Islet precursor cell (in vitro differentiated cells): ENCODE measurements at regions not wholly inside any gene's neighbourhood (a gene's known extent, or its start where the extent isn't known, plus 50 kb on each side); places are given as distances from the start of the nearest gene placed in this dataset.

ENCODE experiments used
- DNase-seq: peaks from one replicate; pipeline ENCODE4 v3.0.0-alpha.2; 2018

GRCh38 chr12:24255920-24256665 is 306.6 kb upstream of the SOX5 start:
- no peak for DNase-seq

DNA sequence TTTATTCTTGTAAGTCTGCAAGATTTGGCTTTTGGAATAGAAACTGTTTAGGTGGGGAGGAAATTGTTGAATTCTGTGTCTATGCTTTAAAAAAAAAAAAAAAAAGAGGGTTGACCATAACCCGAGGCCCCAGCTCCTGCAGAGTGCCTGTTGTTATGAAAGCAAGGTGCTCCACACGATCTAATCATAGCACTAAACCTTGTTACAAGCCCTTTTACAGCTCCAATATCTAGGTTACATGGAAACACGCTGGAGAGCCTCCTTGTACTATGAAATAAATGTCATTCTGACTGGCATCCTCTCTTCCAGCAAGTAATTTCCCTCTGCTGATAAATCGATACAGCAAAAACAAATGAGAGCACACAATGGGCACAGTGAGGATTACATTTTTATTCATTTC is 303.1 kb upstream of the SOX5 start:
- no peak for DNase-seq

GRCh38 chr12:24246934-24247333 is 297.5 kb upstream of the SOX5 start:
- no peak for DNase-seq

DNA sequence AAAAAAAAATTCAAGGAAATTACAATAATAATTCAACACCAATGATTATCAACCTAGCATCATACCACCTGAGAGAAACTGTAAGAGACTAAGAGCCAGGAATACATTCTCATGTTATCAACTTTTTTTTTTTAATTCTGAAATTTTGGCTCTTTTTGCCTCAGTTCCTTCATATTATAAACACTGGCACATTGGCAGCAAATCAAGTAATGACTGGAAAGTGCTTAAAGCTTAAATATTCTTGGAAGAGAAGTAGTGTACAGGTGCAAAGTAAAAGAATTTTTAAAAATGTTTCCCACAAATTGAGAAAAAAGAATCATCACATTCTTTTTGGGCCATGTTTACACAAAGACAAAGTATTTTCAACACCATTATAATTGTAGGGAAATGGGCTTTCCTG is 296.9 kb upstream of the SOX5 start:
- no peak for DNase-seq

DNA sequence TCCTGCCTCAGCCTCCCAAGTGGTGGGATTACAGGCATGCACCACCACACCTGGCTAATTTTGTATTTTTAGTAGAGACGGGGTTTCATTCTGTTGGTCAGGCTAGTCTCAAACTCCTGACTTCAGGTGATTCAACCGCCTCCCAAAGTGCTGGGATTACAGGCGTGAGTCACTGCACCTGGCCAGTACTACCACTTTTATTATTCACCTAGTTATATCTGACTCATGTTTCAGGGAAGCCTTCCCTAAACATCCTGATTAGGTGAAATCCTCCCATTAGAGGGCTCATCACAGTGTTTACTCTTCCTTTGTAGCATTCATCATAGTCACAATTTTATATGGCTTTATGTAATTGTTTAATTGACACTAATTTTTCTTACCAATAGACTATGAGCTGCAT is 295.3 kb upstream of the SOX5 start:
- peak; percentile 80 for DNase-seq

DNA sequence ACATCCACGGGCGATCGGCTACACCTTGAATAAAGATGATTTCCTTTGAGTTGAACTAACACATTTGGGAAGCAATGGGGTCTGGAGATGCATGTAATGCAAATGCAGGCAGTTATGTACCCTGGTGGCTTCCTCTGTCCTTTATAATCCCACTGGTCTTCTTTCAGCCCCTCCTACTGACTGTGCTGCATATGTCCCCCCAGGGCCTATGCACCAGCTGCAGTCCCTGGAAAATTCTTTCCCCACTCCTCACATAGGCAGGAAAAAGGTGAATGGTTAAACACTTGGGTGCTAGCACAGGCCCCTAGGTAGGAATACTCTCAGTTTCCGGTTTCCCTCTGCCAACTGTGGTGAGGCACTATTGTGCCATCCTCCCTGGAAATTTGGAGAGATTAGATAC is 294.8 kb upstream of the SOX5 start:
- DNase-seq: peak; percentile 61

- no peak for DNase-seq
Observed at GRCh38 chr12:24240707-24241106, 291.2 kb upstream of the SOX5 start.

DNA sequence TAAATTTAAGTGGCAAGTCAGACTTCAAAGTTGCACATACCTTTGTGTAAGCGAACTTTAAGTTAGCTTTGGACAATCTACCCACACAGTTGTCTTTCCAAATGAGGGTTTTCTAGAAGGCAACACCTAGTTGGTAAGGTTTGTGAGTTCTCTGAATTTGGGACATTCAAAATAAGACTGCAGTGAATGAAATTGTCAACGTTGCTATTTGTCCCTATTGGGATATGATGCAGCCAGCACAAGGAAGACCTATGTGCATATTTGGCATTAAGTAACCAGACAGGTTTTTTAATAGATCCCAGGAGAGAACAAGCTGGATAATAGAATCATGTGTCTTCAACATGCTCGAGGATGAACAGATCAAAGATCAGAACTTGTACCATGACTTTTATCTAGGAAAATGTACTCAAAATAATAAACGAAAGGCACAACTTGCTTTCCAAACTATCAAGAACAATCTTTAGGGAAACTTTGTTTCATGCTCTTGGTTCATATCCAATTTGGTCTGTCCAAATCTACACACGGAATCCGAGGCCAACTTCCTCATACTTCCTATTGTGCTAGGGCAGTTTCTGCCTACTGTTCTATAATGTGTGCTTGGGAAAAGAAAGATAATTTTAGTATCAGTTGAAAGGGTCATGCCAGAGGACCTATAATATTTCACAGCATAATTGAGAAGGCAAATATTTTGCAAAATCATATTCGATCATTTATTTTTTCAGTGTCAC is 284.2 kb upstream of the SOX5 start:
- DNase-seq: no peak

- no peak for DNase-seq
Observed at GRCh38 chr12:24232531-24232930, 283.1 kb upstream of the SOX5 start.

DNA sequence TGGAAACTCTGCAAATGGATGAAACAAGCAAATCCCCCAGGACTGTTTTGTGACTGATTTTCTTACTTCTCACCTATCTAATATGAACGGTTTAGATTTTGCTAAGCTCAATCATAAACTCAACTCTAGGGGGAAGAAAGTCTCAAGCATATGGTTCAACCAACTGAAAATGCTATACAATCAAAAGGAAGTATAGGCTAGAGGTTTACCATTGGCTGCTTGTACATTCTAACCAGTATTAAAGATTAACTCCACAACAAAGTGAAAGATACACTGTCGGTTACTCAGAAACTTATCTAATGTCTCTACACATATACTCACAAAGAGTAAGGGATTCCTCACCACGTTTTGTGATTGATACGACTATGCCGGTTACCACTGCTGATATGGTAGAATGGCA is 281.8 kb upstream of the SOX5 start:
- DNase-seq: no peak

- peak; percentile 79 for DNase-seq
Observed at GRCh38 chr12:24230061-24230701, 280.7 kb upstream of the SOX5 start.

- DNase-seq: peak; percentile 57
Observed at GRCh38 chr12:24229031-24229700, 279.7 kb upstream of the SOX5 start.

- no peak for DNase-seq
Observed at GRCh38 chr12:24228371-24228770, 278.9 kb upstream of the SOX5 start.

DNA sequence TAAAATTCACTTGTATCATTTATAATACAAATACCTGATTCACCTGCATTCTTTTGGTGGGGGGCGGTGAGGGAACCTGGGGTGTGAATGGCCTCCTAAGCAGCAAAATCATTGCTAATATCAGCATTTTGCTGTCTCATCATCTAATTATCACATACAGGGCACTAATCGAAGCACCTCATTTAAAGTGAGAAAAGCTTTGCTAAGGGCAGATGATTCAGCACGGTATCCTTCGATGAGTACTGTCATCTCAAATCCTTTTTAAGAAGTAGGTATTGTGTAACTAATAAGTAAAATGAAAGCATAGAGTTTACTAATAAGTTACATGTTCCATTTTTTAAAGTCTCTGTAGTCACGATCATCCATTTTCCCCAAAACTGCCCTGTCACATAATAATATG is 278.1 kb upstream of the SOX5 start:
- no peak for DNase-seq

DNA sequence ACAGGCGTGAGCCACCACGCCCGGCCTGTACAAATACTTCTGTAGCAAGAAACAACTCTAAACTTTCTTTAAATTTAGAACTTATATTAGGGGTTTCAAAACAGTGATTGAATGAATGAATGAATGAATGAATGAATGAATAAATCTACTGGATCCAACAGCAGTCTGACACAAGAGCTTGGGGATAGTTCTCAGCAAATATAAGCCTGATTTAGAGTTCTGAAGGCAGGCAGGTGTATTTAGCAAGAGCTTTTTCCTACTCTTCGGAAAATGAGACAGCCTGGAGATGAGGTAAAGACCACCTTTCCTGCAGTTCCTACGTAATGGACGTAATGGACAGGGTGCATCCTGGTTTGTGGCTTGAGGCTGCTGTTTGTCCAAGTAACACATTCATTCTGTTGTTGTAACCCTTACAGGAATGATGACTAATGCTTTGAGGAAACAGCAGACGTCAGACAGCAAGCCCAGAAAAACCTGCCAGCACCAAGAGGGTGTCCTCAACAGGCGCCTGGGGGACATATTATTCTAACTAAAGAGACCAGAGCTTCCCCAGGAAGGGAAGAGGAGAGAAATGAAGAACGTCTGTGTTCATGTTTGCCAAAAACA is 277.4 kb upstream of the SOX5 start:
- peak; percentile 91 for DNase-seq

- no peak for DNase-seq
Observed at GRCh38 chr12:24224401-24224800, 274.9 kb upstream of the SOX5 start.

- no peak for DNase-seq
Observed at GRCh38 chr12:24223926-24224325, 274.5 kb upstream of the SOX5 start.

- no peak for DNase-seq
Observed at GRCh38 chr12:24222968-24223367, 273.5 kb upstream of the SOX5 start.

- no peak for DNase-seq
Observed at GRCh38 chr12:24212496-24212895, 263.0 kb upstream of the SOX5 start.

DNA sequence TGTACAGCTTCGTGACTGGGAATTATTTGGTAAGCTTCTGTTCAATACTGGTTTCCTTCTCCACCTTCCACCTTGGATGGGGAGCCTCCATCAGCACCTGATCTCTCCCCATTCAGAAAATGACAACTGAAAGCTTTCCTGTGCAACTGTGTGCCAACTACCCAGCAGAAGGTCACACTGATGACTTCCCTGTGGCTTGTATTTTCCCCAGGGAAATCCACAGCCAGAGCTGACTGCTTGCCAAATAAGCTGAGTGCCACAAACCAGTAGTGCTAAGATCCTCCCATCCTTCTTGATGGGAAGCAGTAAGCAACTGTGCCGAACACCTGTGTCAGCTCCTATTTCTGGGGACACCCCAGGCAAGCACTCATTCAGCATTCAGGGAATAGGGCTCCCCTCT is 257.2 kb upstream of the SOX5 start:
- DNase-seq: no peak

- DNase-seq: no peak
Observed at GRCh38 chr12:24201258-24201970, 251.9 kb upstream of the SOX5 start.

- DNase-seq: no peak
Observed at GRCh38 chr12:24200010-24200409, 250.5 kb upstream of the SOX5 start.
